ENCODE measurements at regions not wholly inside any gene's neighbourhood (a gene's known extent, or its start where the extent isn't known, plus 50 kb on each side); places are given as distances from the start of the nearest gene placed in this dataset.

- no peaks in the 10 kb centered on the region for H3K9me2 ChIP-seq (ENCODE audit: insufficient read depth)
- no peak overlapping the region for H3K27ac ChIP-seq (ENCODE audit: low read depth, low read length)
- H3K4me3 ChIP-seq (replicated peaks in 1 of 2; ENCODE audit: low read depth in 1 of 2, low read length in 2 of 2): no peak overlapping the region
- no peaks in the 10 kb centered on the region for H4K20me1 ChIP-seq (ENCODE audit: insufficient read depth)
- H2AFZ ChIP-seq (ENCODE audit: low read depth, low read length, poor library complexity, severe bottlenecking): no peak overlapping the region
- TF ChIP-seq SIN3A (IDR thresholded peaks at IDR 0.05; ENCODE audit: low read depth) (no peak), ZFX (IDR thresholded peaks at IDR 0.05) (no peak), SP1 (IDR thresholded peaks at IDR 0.05; ENCODE audit: low read depth) (no peak), JUND (IDR thresholded peaks at IDR 0.05) (no peak), ZBTB33 (IDR thresholded peaks at IDR 0.05; ENCODE audit: extremely low read depth, insufficient replicate concordance, low read length) (no peak), EGR1 (IDR thresholded peaks at IDR 0.05; ENCODE audit: low read depth) (no peak), CEBPB (IDR thresholded peaks at IDR 0.05; ENCODE audit: low read depth) (no peak), YY1 (IDR thresholded peaks at IDR 0.05; ENCODE audit: extremely low read depth, insufficient replicate concordance, low read depth, low read length) (no peak), EZH2phosphoT487 (IDR thresholded peaks at IDR 0.05; ENCODE audit: borderline replicate concordance) (no peak)
- H3K4me2 ChIP-seq (ENCODE audit: low read length): no peak overlapping the region
- ChIA-PET RAD21 (ENCODE audit: low non-redundant PET in 1 of 2, low total read pairs in 2 of 2, uncharacterized antibody in 2 of 2, unreplicated experiment in 2 of 2) (no interaction called here), POLR2A (no interaction called here), CTCF (no interaction called here)
- ATAC-seq (no peak), DNase-seq (ENCODE audit: low read depth, low spot score) (no peak)
- intact Hi-C loops (cut with micrococcal nuclease): no loop called here
- no peaks in the 10 kb centered on the region for H3K4me1 ChIP-seq (ENCODE audit: control insufficient read depth in 1 of 2, insufficient read depth in 2 of 2, low read length in 2 of 2)
- H3K9me3 ChIP-seq (ENCODE audit: control insufficient read depth in 1 of 2, insufficient read depth in 1 of 2, low read depth in 1 of 2, low read length in 2 of 2): no peaks in the 10 kb centered on the region
- no peaks in the 10 kb centered on the region for H3K27me3 ChIP-seq (ENCODE audit: insufficient read depth, low read length)
- H3K9ac ChIP-seq (ENCODE audit: low read length): no peak overlapping the region
- H3K79me2 ChIP-seq (ENCODE audit: insufficient read depth, low read length): no peaks in the 10 kb centered on the region
- BruUV-seq (replicated peaks): no TSS peak
- no peaks in the 10 kb centered on the region for H3K36me3 ChIP-seq (ENCODE audit: control insufficient read depth in 1 of 2, insufficient read depth in 2 of 2, low read length in 2 of 2)
Measured at GRCh38 chr3:164620956-164621355, 457.3 kb downstream of the SI start.

- ChIA-PET POLR2A (no interaction called here), CTCF (no interaction called here), RAD21 (ENCODE audit: low non-redundant PET in 1 of 2, low total read pairs in 2 of 2, uncharacterized antibody in 2 of 2, unreplicated experiment in 2 of 2) (no interaction called here)
- Histone ChIP-seq H3K4me1 (ENCODE audit: control insufficient read depth in 1 of 2, insufficient read depth in 2 of 2, low read length in 2 of 2) (no peaks in the 10 kb centered on the region), H3K79me2 (ENCODE audit: insufficient read depth, low read length) (no peaks in the 10 kb centered on the region), H3K9ac (ENCODE audit: low read length) (no peak overlapping the region), H3K4me2 (ENCODE audit: low read length) (no peak overlapping the region), H3K27ac (ENCODE audit: low read depth, low read length) (no peak overlapping the region), H3K4me3 (replicated peaks in 1 of 2; ENCODE audit: low read depth in 1 of 2, low read length in 2 of 2) (no peak overlapping the region), H3K9me2 (ENCODE audit: insufficient read depth) (no peaks in the 10 kb centered on the region), H3K36me3 (ENCODE audit: control insufficient read depth in 1 of 2, insufficient read depth in 2 of 2, low read length in 2 of 2) (no peaks in the 10 kb centered on the region), H2AFZ (ENCODE audit: low read depth, low read length, poor library complexity, severe bottlenecking) (no peak overlapping the region), H3K27me3 (ENCODE audit: insufficient read depth, low read length) (no peaks in the 10 kb centered on the region), H4K20me1 (ENCODE audit: insufficient read depth) (no peaks in the 10 kb centered on the region), H3K9me3 (ENCODE audit: control insufficient read depth in 1 of 2, insufficient read depth in 1 of 2, low read depth in 1 of 2, low read length in 2 of 2) (no peaks in the 10 kb centered on the region)
- ATAC-seq: no peak
- BruUV-seq (replicated peaks): no TSS peak
- no peak for DNase-seq (ENCODE audit: low read depth, low spot score)
- intact Hi-C loops (cut with micrococcal nuclease): no loop called here
- no peak for TF ChIP-seq EZH2 (IDR thresholded peaks at IDR 0.05)
- no peak for TF ChIP-seq ELF1 (IDR thresholded peaks at IDR 0.05; ENCODE audit: borderline replicate concordance, low read depth)
- no peak for TF ChIP-seq REST (IDR thresholded peaks at IDR 0.05; ENCODE audit: low read depth)
- TF ChIP-seq ZBTB33 (IDR thresholded peaks at IDR 0.05; ENCODE audit: extremely low read depth, insufficient replicate concordance, low read length): no peak
- no peak for TF ChIP-seq EZH2phosphoT487 (IDR thresholded peaks at IDR 0.05; ENCODE audit: borderline replicate concordance)
- TF ChIP-seq ZFX (IDR thresholded peaks at IDR 0.05): no peak
- TF ChIP-seq EGR1 (IDR thresholded peaks at IDR 0.05; ENCODE audit: low read depth): no peak
- no peak for TF ChIP-seq SIN3A (IDR thresholded peaks at IDR 0.05; ENCODE audit: low read depth)
- no peak for TF ChIP-seq FOSL1 (IDR thresholded peaks at IDR 0.05; ENCODE audit: low read depth)
- TF ChIP-seq ATF3 (IDR thresholded peaks at IDR 0.05): no peak
Measured at GRCh38 chr3:164620423-164620822, 457.9 kb downstream of the SI start.

Data from HCT116 (cell line).